GM18861 (cell line): ENCODE measurements at regions not wholly inside any gene's neighbourhood (a gene's known extent, or its start where the extent isn't known, plus 50 kb on each side); places are given as distances from the start of the nearest gene placed in this dataset.

Source experiments
- ATAC-seq: cut with Tn5 transposase; IDR thresholded peaks from one replicate; pipeline ENCODE4 v1.9.1; 2021; ENCODE audit not compliant: unreplicated experiment

DNA sequence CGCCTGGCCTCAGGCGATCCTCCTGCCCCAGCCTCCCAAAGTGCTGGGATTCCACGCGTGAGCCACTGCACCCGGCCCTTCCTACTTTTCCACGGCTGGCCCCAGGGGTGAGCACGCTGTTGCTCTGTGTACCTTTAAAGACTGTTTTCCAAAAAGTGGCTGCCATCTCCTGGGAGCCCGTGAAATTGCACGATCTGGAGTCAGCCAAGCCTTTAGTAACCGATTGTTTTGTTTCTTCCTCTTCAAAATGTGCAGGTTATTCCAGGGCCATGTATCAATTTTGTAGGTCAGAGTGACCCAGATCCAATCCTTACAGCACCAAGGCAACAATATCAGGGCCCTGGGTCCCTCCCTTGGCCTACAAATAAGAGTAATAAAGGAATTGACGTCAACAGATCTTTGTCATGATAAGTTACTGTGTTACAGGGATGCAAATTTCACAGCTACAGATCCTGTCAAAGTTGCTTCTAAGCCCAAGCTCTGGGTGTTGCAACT lies 135.6 kb upstream of the ZNF236 start:
- ATAC-seq, result peak; percentile 75

DNA sequence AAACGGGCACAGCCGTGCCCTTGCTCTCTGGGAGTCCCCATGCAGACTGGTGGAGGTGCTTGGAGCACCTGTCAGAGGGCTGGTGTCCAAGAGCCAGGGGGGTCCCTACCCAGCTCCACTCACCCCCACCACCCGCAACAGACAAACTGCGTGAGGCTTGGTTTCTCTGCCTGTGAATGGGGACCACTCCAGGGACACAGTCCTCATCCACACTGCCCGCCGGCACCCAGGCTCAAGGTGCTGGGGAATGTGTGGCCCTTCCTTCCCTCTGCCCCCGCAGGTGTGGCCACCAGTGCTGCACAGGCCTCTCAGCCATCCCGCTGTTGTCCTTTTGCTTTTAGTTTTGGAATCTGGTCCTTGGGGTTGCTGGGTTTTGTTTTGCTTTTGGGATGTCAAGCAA lies 136.5 kb upstream of the ZNF236 start:
- no peak for ATAC-seq

DNA sequence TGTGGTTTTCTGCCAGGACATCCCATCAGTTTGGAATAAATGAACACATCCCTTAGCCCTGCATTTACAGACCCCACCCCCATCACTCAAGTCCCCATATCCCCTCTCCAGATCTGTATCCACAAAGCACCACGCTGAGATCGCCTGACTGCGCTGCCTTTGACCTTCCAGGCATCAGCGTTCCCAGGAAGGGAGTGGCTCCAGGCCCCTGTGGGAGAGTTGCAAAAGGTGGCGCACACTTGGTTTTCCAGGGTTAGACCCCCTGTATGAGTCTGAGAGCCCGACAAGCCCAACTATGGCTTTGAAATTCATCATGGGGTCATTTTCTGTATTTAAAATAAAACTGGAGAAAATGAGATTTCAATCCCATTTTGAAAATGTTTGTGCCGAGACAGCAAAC lies 137.0 kb upstream of the ZNF236 start:
- ATAC-seq, result no peak

DNA sequence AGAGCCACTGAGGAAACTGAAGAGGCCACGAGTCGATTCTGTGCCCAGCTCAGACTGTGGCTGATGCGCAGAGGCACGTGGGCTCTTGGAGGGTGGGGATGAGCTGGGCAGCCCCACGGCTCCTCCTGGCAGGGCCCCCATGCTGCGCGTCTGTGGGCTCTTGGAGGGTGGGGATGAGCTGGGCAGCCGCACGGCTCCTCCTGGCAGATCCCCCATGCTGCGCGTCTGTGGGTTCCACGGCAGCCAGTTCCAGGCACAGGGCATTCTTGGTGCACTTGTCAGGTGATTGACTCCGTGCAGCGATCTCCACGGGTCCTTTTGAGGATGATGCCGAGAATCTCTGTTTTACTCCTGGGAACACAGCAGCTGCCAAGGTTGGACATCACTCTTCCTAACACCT lies 138.1 kb upstream of the ZNF236 start:
- ATAC-seq, result no peak

DNA sequence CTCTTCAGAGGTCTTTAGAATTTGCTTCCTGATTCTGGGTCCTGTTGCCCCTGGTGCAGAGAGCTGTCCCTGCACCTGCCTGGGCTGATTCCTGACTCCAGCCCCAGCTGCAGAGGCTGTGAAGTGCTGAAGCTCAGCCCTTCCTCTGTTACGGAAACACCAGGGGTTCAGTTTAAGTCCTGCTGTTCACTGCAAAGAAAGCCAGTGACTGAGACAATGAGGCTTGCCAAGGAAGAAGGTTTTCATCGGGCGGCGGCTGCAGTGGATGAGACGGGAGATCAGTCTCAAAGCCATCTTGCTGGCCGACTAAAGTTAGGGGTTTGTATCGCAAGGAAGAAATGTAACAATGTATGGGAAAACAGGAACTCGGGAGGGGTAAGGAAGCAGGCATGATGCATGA lies 142.4 kb upstream of the ZNF236 start:
- no peak for ATAC-seq

DNA sequence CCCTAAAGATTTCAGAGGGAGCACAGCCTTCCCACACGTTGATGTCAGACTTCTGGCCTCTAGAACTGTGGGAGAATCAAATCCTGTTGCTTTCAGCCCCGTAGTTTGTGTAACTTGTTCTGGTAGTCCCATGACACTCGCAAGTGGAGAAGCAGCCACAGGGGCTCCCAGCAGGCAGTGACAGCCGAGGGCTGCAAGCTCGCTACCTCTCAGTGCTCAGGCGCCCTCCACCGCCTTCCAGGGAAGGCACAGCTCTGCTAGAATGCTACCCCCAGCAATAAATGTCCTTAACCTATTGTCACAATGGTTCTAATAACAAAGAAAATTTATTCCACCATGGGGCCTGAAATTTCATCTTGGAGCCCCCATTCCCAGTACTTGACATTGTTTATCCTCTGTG lies 143.1 kb upstream of the ZNF236 start:
- no peak for ATAC-seq

DNA sequence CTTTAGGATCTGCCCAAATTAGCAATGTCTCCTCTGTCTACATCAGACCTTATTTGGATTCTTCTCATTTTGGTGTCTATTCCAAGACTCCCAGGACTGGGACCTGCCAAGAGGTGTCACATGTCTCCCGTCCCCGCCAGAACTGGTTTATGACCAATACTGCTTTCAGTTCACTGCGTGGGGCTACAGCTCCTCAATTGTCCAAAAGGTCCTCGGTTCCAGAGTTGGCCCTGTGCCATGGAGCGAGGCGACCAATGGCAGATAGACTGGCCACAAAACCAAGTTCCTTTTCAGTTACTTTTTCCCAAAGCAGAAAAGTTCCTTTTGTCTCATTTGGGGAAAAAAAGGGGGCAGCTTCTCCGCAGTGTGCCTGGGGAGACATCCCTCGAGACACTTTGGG lies 144.1 kb upstream of the ZNF236 start:
- no peak for ATAC-seq

DNA sequence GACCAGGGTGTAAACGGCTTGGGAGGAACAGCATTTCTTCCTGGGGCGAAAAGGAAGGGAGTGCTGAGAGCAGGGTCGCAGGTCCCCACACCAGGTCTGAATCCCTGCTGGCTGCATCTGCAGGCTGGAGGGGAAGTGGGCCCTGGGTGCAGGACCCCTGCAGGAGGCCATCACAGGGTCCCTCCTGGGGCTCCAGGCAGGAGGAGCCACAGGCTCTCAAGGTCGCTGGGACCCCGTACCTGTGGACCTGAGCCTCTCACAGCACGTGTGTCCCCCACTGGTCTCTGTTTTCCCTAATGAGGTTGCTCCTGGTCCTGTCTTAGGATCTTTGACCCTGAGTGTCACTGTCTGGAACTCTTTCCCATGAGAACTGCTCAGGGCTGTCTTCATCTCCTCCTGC lies 147.8 kb upstream of the ZNF236 start:
- no peak for ATAC-seq

DNA sequence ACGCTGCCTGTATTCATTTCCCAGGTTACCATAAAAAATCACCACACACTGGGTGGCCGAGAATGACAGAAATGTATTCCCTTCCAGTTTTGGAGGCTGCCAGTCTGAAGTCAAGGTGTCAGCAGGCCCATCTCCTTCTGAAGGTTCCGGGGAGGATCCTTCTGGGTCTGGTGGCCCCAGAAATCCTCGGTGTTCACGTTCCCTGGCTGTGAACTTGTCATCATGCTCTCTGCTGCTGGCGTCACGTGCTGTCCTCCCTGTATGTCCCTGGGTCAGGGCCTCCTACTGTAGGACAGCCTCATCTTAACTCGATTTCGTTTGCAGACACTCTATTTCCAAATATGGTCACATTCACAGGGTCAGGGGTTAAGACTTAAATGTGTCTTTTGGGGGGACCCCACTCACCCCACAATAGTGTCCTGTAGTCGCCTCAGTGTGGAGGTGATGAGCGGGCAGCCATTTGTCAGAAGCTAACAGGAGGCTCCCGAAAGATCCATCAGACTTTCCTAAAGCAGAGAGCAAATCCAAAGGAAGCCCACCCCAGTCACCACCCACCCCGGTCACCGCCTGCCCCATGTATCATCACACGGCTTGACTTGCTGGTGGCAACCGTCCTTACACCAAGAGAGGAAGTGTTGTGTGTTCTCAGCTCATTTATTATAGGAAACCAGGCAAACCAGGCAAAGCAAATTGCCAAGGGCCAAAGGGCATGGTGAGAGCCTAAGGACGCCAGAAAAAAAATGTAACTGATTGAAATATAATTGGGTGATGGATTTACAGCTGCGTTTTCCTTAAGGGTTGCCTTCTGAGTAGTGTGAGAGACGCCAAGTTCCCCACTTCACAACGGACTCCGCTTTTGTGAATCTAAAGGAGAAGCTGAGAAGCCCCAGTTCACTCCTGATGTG lies 148.8 kb upstream of the ZNF236 start:
- ATAC-seq, result no peak

DNA sequence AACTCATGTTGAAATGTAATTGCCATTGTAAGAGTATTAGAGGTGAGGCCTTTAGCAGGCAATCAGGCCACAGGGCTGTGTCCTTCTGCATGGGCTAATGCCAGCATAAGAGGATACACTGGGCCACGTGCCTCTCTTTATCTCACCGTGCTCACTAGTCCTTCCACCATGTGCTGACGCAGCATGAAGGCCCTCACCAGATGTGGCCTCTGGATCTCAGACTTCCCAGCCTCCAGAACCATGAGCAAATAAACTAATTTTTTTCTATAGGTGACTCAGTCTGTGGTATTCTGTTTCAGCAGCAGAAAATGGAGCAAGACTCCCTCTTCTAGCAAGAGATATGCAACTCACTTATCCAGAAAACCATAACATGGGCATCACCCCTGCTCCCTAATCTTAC lies 149.7 kb upstream of the ZNF236 start:
- no peak for ATAC-seq

DNA sequence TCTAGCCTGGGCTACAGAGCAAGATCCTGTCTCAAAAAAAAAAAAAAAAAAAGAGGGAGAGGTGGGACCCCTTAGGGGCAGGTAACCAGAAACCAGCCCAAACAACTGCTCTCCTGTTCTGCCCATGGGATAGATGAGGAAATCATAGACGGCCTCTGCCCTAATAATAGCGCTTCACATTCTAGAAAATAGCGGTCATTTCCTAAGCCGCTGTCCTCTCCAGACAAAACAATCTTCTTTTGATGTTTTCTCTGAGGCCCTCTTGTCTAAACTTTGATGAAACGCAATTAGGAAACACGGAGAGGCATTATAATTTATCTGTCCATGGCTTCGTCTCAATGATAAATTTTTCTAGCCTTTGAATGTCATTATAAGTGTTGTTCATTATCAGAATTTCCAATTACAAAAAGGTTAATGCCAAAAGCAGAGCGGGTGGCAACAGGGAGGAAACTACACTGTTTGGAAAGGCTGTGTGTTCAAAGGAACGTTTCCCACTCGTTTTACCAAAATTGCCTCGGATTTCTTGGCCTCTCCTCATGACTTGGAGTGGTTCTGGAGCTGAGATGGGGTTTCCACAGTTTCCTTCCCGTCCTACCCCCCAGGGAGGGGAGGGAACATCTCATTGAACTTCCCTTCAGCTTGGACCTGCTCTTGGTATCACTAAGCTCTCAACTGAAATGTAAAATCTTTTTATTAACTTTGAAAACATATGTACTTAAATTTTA lies 151.6 kb upstream of the ZNF236 start:
- ATAC-seq, result no peak

DNA sequence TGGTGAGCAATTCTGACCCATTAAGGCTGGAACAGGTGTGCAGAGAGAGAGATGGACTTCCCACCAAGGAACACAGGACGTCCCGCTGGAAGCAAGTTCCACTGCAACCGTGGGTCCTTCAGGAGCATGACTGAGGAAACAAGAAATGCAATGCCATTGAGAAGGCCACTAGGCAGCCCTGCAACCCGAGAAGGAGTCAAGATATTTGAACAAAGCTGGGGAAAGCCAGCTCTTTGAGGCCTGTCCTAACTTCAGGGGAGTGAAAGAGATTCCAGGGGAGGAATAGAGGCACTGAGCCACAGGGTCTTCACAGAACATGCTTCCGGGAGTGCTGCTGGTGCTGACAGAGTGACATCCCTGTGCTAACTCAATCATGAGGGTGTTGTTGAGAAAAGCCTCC lies 153.8 kb upstream of the ZNF236 start:
- ATAC-seq, result no peak

DNA sequence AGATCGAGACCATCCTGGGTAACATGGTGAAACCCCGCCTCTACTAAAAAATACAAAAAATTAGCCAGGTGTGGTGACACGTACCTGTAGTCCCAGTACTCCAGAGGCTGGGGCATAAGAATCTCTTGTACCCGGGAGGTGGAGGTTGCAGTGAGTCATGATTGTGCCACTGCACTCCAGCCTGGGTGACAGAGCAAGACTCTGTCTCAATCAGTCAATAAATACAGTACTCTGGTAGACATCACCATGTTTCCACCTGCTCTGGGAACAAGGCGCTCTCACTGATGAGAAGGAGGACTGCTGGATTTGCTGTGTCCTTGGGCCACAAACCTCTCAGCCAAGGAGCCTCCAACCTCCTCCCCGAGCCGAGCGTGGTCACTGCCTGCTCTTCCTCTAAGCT lies 154.2 kb upstream of the ZNF236 start:
- no peak for ATAC-seq

DNA sequence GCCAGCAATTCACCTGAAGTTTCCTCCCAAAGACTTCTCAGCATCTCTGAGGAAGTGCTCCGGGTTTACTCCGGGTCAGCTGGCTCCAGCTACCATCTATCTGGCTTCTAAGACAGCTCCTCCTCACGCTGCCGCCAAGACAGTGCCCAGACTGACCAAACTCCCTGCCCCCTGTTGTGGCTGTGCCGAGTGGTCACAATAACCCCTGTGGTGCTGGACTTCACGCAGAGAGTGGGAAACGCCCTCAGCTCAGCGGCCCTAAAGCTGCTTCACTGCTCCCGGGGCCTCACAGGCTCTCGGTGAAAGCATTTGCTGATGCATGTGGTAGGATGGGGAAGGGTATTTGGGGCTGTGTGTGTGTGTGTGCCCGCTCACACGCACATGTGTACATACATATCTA lies 154.8 kb upstream of the ZNF236 start:
- ATAC-seq, result no peak

DNA sequence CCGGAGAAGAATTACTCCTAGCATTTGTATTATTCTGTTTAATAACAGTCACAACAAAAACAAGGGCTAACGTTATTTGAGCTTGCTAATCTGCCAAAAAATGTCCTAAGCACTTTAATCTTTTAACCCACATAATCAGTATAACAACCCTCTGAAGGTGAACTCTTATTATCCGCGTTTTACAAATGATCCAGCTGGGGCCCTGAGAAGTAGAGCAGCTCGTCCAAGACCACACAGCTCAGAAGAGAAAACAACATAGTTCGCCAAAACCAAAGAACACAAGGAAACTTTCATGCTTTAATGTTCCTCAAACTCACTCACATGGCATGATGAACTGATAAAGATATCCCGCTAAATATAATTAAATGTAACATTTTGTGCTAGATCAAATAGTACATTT lies 159.7 kb upstream of the ZNF236 start:
- ATAC-seq, result no peak

DNA sequence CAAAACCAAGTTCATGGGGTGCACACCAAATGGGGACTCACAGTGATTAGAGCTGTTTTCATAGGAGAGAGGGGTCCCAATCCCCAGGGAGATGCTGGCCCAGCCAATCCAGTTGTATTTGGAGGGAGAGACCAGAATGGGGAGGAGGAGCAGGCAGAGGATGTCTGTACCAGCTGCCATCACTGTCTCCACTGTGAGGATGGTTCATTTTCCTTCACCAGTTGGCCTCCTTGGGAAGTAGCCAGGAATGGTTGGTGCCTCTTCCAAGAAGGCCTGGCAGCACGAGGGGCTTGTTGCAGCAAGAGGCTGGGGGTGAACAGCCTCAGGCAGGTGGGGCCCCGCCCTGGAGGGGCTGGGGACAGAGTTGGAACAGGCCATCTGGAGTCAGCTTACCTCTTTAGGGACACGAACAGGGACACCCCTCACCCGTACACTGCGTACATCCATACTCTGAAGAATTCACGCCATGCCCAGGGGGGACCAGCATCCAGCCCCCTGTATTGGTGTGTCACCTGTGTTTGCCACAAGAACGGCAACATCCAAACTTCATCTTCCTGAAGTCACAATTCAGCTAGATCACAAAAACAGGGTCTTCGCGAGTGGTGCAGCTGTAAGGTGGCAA lies 161.7 kb upstream of the ZNF236 start:
- no peak for ATAC-seq

DNA sequence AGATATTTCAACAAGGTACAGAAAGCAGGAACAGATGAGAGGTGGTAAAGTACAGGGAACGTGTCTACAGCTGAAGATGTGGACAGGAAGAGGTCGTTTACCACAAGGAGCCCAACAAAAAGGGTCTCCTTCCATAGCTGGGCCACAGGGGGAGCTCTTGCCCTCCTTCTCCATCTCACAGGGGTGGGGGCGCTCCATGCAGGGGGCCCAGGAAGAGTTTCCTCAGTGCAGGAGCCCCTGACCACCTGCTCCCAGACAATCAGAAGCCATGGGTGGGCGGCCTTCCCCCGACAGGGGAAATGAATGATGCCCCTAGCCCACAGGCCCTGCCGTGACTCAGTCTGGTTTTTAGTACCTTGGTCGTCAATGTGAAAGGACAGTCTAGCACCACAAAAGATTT lies 163.6 kb upstream of the ZNF516 start:
- peak; percentile 62 for ATAC-seq

DNA sequence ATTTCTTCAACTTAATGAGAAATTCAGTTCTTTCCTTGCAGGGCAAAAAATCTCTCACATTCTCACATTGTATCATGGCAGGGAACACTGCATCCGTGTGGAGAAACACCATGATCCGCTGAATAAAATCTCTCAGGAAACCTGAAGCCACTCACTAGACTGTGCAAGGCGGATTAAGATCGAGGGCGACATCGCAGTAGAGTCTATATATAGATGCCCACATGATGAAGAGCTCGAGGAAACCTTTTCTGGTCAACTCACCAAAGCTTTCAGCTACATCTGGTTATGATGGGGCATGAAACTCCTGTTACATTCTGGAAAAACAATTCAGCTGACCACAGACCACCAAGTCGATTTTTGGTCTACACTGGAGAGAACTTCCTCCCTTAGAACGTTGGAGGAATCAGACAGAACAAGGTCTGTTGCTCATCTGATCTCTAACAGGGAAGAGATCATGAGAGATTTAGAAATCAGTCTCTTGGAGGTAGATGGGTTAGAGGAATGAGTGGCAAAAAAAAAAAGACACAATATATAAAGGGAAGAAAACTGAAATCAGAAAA lies 162.9 kb upstream of the ZNF516 start:
- ATAC-seq, result no peak

DNA sequence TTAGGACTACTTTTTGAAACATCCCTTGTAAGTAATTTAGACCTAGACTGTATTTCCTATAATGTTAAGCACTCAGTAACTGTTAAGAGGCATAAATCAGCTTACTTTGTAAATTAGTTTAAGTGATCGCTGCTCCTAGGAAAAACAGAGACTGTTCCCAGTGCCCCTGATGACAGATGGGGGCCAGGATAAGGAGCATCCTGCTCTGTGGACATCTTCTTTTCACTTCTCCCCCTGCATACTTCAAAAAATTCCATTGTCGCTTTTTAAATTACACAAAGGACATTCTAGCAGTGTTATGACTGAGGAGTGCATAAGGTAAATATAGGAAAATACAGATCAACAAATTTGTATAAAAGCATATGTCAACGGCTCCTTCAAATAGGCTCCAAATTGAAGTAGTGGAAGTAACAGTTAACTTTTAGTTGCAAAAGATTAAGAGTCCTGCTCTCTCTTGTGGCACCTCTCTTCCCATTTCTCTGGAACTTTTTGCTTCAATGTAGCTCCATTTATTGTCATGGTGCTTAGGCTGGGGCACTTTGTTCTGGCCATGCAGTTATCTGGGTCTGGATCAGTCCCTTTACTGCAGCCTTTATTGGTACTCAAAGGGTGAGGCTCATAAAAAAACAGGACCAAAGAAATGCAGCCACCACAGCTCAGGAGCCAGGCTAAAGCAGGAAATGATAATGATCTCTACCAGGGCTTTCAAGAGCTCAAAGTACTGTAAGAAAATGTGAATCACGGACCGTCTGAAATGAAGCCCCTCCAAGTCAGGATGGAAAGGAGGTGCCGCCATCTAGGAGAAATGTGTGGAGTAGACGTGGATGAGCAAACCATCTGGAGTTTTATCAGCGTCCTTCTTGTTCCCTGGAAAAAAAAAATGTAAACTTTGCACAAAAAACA lies 162.1 kb upstream of the ZNF516 start:
- no peak for ATAC-seq

DNA sequence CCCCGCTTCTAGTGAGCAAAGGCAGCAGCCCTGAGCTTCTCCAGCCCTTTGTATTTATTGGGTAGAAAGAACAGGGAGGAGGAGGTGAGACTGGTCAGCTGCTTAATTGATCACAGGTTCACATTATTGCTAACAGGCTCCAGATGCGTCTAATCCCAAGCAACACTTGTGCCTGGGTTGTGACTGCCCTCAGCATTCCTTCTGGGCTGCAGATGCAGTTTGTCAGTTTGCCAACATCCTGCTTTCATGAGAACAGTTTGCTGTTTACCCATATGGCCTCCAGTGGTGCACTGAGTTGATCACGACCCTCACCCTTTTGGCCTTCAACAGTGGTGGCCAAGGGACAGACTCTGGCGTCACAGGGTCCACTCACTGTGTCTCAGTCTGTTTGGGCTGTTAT lies 159.5 kb upstream of the ZNF516 start:
- no peak for ATAC-seq

DNA sequence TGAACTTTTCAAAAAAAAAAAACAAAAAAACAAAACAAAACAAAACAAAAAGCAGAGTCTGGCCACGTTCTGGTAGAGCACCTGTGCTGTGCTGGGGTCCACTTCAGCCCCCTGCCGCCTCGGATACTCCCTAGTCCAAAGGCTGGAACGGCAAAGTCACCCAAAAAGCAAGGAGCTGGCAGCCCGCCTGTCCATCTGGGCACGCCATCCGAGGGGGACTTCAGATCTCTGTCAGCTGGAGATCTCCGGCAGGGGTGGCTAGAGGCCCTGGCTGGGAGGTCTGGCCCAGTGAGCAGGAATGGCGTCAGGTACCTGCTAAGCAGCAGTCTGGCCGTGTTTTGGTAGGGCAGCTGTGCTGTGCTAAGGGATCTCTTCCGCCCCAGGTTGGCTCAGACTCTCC lies 152.3 kb upstream of the ZNF516 start:
- ATAC-seq, result no peak
